ENCODE measurements at regions not wholly inside any gene's neighbourhood (a gene's known extent, or its start where the extent isn't known, plus 50 kb on each side); places are given as distances from the start of the nearest gene placed in this dataset.
A peak's percentile ranks its signal among the peaks of the same experiment; 100 is the strongest.

GRCh38 chr20:53706466-53707370 lies 113.1 kb upstream of the ZNF217 start:
- Mint-ChIP-seq H3K4me1 (peaks cover 44% of the 10 kb centered on the region), H3K36me3 (no peaks in the 10 kb centered on the region), H3K27ac (peak overlapping the region; percentile 95), H3K27me3 (no peaks in the 10 kb centered on the region), H3K9me3 (no peaks in the 10 kb centered on the region), H3K4me3 (peak overlapping the region; percentile 36)
- peak; percentile 49 for ATAC-seq

GRCh38 chr20:53706008-53706465 lies 112.4 kb upstream of the ZNF217 start:
- no peak for ATAC-seq
- Mint-ChIP-seq H3K4me3 (no peak overlapping the region), H3K36me3 (no peaks in the 10 kb centered on the region), H3K27me3 (no peaks in the 10 kb centered on the region), H3K27ac (peak overlapping the region; percentile 95), H3K4me1 (peaks cover 41% of the 10 kb centered on the region), H3K9me3 (no peaks in the 10 kb centered on the region)

- no peak overlapping the region for H3K4me3 Mint-ChIP-seq
- peaks cover 43% of the 10 kb centered on the region for H3K4me1 Mint-ChIP-seq
- H3K27me3 Mint-ChIP-seq: no peaks in the 10 kb centered on the region
- H3K27ac Mint-ChIP-seq: no peak overlapping the region
- no peak for ATAC-seq
- H3K9me3 Mint-ChIP-seq: no peaks in the 10 kb centered on the region
- no peaks in the 10 kb centered on the region for H3K36me3 Mint-ChIP-seq
Measured at GRCh38 chr20:53702617-53703016, 109.0 kb upstream of the ZNF217 start.

GRCh38 chr20:53699906-53700305 lies 106.3 kb upstream of the ZNF217 start:
- H3K4me3 Mint-ChIP-seq: no peak overlapping the region
- peaks cover 31% of the 10 kb centered on the region for H3K4me1 Mint-ChIP-seq
- no peaks in the 10 kb centered on the region for H3K36me3 Mint-ChIP-seq
- H3K9me3 Mint-ChIP-seq: no peaks in the 10 kb centered on the region
- no peak overlapping the region for H3K27ac Mint-ChIP-seq
- no peaks in the 10 kb centered on the region for H3K27me3 Mint-ChIP-seq
- no peak for ATAC-seq

- Mint-ChIP-seq H3K9me3 (no peaks in the 10 kb centered on the region), H3K4me1 (peaks cover 31% of the 10 kb centered on the region), H3K27me3 (no peaks in the 10 kb centered on the region), H3K4me3 (no peak overlapping the region), H3K27ac (no peak overlapping the region), H3K36me3 (no peaks in the 10 kb centered on the region)
- ATAC-seq: no peak
Measured at GRCh38 chr20:53699085-53699674, 105.5 kb upstream of the ZNF217 start.

- no peaks in the 10 kb centered on the region for H3K9me3 Mint-ChIP-seq
- H3K4me3 Mint-ChIP-seq: no peak overlapping the region
- no peaks in the 10 kb centered on the region for H3K36me3 Mint-ChIP-seq
- H3K27ac Mint-ChIP-seq: no peak overlapping the region
- H3K27me3 Mint-ChIP-seq: no peaks in the 10 kb centered on the region
- peaks cover 32% of the 10 kb centered on the region for H3K4me1 Mint-ChIP-seq
- ATAC-seq: no peak
Measured at GRCh38 chr20:53698371-53698978, 104.8 kb upstream of the ZNF217 start.

GRCh38 chr20:53695797-53696527 lies 102.3 kb upstream of the ZNF217 start:
- Mint-ChIP-seq H3K4me1 (peaks cover 34% of the 10 kb centered on the region), H3K4me3 (no peak overlapping the region), H3K36me3 (no peaks in the 10 kb centered on the region), H3K9me3 (no peaks in the 10 kb centered on the region), H3K27ac (no peak overlapping the region), H3K27me3 (no peaks in the 10 kb centered on the region)
- ATAC-seq: no peak

GRCh38 chr20:53693262-53693871 lies 99.7 kb upstream of the ZNF217 start:
- Mint-ChIP-seq H3K27ac (peak overlapping the region; percentile 38), H3K36me3 (no peaks in the 10 kb centered on the region), H3K4me1 (peaks cover 13% of the 10 kb centered on the region), H3K27me3 (no peaks in the 10 kb centered on the region), H3K9me3 (no peaks in the 10 kb centered on the region), H3K4me3 (peak overlapping the region; percentile 24)
- no peak for ATAC-seq

GRCh38 chr20:53692465-53693067 lies 98.9 kb upstream of the ZNF217 start:
- Mint-ChIP-seq H3K9me3 (no peaks in the 10 kb centered on the region), H3K4me3 (no peak overlapping the region), H3K27me3 (no peaks in the 10 kb centered on the region), H3K27ac (peak overlapping the region; percentile 38), H3K36me3 (no peaks in the 10 kb centered on the region), H3K4me1 (peaks cover 12% of the 10 kb centered on the region)
- no peak for ATAC-seq

GRCh38 chr20:53691811-53692192 lies 98.2 kb upstream of the ZNF217 start:
- no peaks in the 10 kb centered on the region for H3K36me3 Mint-ChIP-seq
- peaks cover 7% of the 10 kb centered on the region for H3K4me1 Mint-ChIP-seq
- H3K9me3 Mint-ChIP-seq: no peaks in the 10 kb centered on the region
- H3K27me3 Mint-ChIP-seq: no peaks in the 10 kb centered on the region
- peak overlapping the region; percentile 17 for H3K27ac Mint-ChIP-seq
- ATAC-seq: no peak
- no peak overlapping the region for H3K4me3 Mint-ChIP-seq

GRCh38 chr20:53691060-53691810 lies 97.6 kb upstream of the ZNF217 start:
- no peak overlapping the region for H3K4me3 Mint-ChIP-seq
- H3K27me3 Mint-ChIP-seq: no peaks in the 10 kb centered on the region
- H3K4me1 Mint-ChIP-seq: peaks cover 8% of the 10 kb centered on the region
- no peaks in the 10 kb centered on the region for H3K9me3 Mint-ChIP-seq
- ATAC-seq: no peak
- no peaks in the 10 kb centered on the region for H3K36me3 Mint-ChIP-seq
- H3K27ac Mint-ChIP-seq: peak overlapping the region; percentile 17

GRCh38 chr20:53688085-53688484 lies 94.4 kb upstream of the ZNF217 start:
- H3K27me3 Mint-ChIP-seq: no peaks in the 10 kb centered on the region
- peaks cover 13% of the 10 kb centered on the region for H3K4me1 Mint-ChIP-seq
- ATAC-seq: no peak
- H3K27ac Mint-ChIP-seq: no peak overlapping the region
- H3K9me3 Mint-ChIP-seq: no peaks in the 10 kb centered on the region
- no peaks in the 10 kb centered on the region for H3K36me3 Mint-ChIP-seq
- H3K4me3 Mint-ChIP-seq: no peak overlapping the region

GRCh38 chr20:53685070-53685595 lies 91.5 kb upstream of the ZNF217 start:
- Mint-ChIP-seq H3K4me3 (no peak overlapping the region), H3K9me3 (no peaks in the 10 kb centered on the region), H3K27me3 (no peaks in the 10 kb centered on the region), H3K4me1 (peaks cover 17% of the 10 kb centered on the region), H3K36me3 (no peaks in the 10 kb centered on the region), H3K27ac (peak overlapping the region; percentile 78)
- no peak for ATAC-seq

- H3K27me3 Mint-ChIP-seq: no peaks in the 10 kb centered on the region
- H3K36me3 Mint-ChIP-seq: no peaks in the 10 kb centered on the region
- H3K4me1 Mint-ChIP-seq: peaks cover 18% of the 10 kb centered on the region
- peak overlapping the region; percentile 14 for H3K27ac Mint-ChIP-seq
- H3K9me3 Mint-ChIP-seq: no peaks in the 10 kb centered on the region
- ATAC-seq: no peak
- no peak overlapping the region for H3K4me3 Mint-ChIP-seq
Measured at GRCh38 chr20:53683506-53683905, 89.9 kb upstream of the ZNF217 start.
